ENCODE measurements at regions not wholly inside any gene's neighbourhood (a gene's known extent, or its start where the extent isn't known, plus 50 kb on each side); places are given as distances from the start of the nearest gene placed in this dataset.

DNA sequence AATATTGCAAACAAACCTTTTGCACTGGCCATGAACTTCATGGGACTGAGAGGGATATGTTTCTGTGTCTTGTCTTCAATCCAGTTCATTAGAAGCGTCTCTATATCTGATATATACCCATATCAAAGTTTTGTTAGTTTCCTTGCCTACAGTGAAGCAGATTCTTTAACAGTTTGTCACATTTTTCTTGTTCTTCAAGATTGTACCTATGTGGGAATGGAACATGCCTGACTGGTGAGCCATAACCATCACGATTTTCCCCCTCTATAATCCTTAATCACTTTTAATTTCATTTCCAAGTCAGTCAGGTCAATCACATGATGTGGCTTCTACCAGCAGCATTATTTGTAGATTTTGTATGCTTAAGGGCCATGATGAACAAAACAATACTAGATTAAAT lies 197.1 kb upstream of the PDE5A start:
- Histone ChIP-seq H3K79me2 (ENCODE audit: low read length) (no peaks in the 10 kb centered on the region), H3K4me3 (ENCODE audit: low read length) (no peak overlapping the region), H3K36me3 (replicated peaks; ENCODE audit: low read depth, low read length) (no peaks in the 10 kb centered on the region), H3K4me1 (ENCODE audit: low read length) (no peaks in the 10 kb centered on the region), H3K27me3 (ENCODE audit: low read depth, low read length) (no peaks in the 10 kb centered on the region), H3K27ac (ENCODE audit: low read length) (no peak overlapping the region), H3K9ac (ENCODE audit: low read length) (no peak overlapping the region), H3K9me3 (ENCODE audit: insufficient read depth, low read length) (no peaks in the 10 kb centered on the region), H4K20me1 (ENCODE audit: insufficient read depth, low read length) (no peaks in the 10 kb centered on the region), H3K4me2 (ENCODE audit: low read length) (no peak overlapping the region), H2AFZ (ENCODE audit: low read depth, low read length) (no peak overlapping the region)
- TF ChIP-seq, protein P1, sequence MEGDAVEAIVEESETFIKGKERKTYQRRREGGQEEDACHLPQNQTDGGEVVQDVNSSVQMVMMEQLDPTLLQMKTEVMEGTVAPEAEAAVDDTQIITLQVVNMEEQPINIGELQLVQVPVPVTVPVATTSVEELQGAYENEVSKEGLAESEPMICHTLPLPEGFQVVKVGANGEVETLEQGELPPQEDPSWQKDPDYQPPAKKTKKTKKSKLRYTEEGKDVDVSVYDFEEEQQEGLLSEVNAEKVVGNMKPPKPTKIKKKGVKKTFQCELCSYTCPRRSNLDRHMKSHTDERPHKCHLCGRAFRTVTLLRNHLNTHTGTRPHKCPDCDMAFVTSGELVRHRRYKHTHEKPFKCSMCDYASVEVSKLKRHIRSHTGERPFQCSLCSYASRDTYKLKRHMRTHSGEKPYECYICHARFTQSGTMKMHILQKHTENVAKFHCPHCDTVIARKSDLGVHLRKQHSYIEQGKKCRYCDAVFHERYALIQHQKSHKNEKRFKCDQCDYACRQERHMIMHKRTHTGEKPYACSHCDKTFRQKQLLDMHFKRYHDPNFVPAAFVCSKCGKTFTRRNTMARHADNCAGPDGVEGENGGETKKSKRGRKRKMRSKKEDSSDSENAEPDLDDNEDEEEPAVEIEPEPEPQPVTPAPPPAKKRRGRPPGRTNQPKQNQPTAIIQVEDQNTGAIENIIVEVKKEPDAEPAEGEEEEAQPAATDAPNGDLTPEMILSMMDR (IDR thresholded peaks at IDR 0.05; ENCODE audit: low read depth, low read length), result no peak

DNA sequence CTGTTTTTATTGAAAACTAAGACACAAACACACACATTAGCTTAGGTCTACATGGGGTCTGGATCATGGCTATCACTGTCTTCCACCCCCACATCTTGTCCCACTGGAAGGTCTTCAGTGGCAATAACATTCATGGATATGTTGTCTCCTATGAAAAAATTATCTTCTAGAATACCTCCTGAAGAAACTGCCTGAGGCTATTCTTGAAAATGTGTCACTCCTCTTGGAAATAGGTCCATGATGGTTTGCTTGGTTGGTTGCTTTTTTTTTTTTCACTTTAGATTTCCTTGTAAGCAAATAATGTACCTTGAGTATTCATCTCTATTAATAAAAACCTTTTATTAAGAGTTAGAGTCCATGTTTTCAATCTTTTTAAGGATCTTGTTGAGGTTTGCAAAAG lies 195.3 kb upstream of the PDE5A start:
- Histone ChIP-seq H3K9ac (ENCODE audit: low read length) (no peak overlapping the region), H3K4me3 (ENCODE audit: low read length) (no peak overlapping the region), H2AFZ (ENCODE audit: low read depth, low read length) (no peak overlapping the region), H3K4me2 (ENCODE audit: low read length) (no peak overlapping the region), H3K36me3 (replicated peaks; ENCODE audit: low read depth, low read length) (no peaks in the 10 kb centered on the region), H4K20me1 (ENCODE audit: insufficient read depth, low read length) (no peaks in the 10 kb centered on the region), H3K79me2 (ENCODE audit: low read length) (no peaks in the 10 kb centered on the region), H3K4me1 (ENCODE audit: low read length) (no peaks in the 10 kb centered on the region), H3K27me3 (ENCODE audit: low read depth, low read length) (no peaks in the 10 kb centered on the region), H3K27ac (ENCODE audit: low read length) (no peak overlapping the region), H3K9me3 (ENCODE audit: insufficient read depth, low read length) (no peaks in the 10 kb centered on the region)
- TF ChIP-seq, protein P1 (IDR thresholded peaks at IDR 0.05; ENCODE audit: low read depth, low read length), result no peak

DNA sequence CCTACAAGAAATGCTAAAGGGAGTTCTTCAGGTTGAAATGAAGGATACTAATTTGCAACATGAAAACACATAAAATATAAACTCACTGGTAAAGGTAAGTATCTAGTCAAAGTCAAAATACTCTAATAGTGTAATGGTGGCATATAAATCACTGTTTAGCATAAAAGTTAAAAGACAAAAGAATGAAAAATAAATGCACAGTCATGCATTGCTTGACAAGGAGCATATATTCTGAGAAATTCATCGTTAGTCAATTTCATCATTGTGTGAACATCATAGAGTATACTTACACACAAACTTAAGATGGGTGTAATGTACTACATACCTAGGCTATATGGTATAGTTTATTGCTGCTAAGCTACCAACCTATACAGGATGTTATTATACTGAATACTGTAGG lies 194.4 kb upstream of the PDE5A start:
- H2AFZ ChIP-seq (ENCODE audit: low read depth, low read length), result no peak overlapping the region
- H3K4me2 ChIP-seq (ENCODE audit: low read length), result no peak overlapping the region
- H3K36me3 ChIP-seq (replicated peaks; ENCODE audit: low read depth, low read length), result no peaks in the 10 kb centered on the region
- H3K4me1 ChIP-seq (ENCODE audit: low read length), result no peaks in the 10 kb centered on the region
- no peak overlapping the region for H3K4me3 ChIP-seq (ENCODE audit: low read length)
- H3K9me3 ChIP-seq (ENCODE audit: insufficient read depth, low read length), result no peaks in the 10 kb centered on the region
- TF ChIP-seq, protein P1 (IDR thresholded peaks at IDR 0.05; ENCODE audit: low read depth, low read length), result no peak
- no peak for TF ChIP-seq EZH2phosphoT487 (IDR thresholded peaks at IDR 0.05; ENCODE audit: low read depth)
- no peak overlapping the region for H3K9ac ChIP-seq (ENCODE audit: low read length)
- no peaks in the 10 kb centered on the region for H3K79me2 ChIP-seq (ENCODE audit: low read length)
- no peaks in the 10 kb centered on the region for H4K20me1 ChIP-seq (ENCODE audit: insufficient read depth, low read length)
- no peaks in the 10 kb centered on the region for H3K27me3 ChIP-seq (ENCODE audit: low read depth, low read length)
- no peak overlapping the region for H3K27ac ChIP-seq (ENCODE audit: low read length)

DNA sequence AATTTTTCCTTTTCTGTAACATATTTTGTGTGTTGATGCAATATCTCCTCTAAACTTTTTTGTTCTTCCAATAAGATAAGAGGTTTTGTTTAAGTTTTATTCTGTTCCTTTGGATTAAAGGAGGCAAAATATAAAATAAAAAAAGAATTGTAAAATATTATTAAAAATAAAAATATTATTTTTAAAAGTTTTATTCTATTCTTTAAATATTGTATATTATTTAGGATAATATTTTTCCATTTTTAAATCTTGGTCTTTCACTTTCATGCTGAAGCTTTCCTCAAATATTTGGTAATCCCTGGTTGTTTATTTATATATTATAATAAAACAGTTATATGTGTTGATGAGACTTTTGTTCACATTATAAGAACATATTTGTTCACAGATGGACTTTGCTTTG lies 187.9 kb upstream of the PDE5A start:
- Histone ChIP-seq H3K27ac (ENCODE audit: low read length) (no peak overlapping the region), H3K79me2 (ENCODE audit: low read length) (no peaks in the 10 kb centered on the region), H3K4me3 (ENCODE audit: low read length) (no peak overlapping the region), H3K4me2 (ENCODE audit: low read length) (no peak overlapping the region), H2AFZ (ENCODE audit: low read depth, low read length) (no peak overlapping the region), H3K27me3 (ENCODE audit: low read depth, low read length) (no peaks in the 10 kb centered on the region), H3K9ac (ENCODE audit: low read length) (no peak overlapping the region), H3K4me1 (ENCODE audit: low read length) (no peaks in the 10 kb centered on the region), H3K9me3 (ENCODE audit: insufficient read depth, low read length) (no peaks in the 10 kb centered on the region), H3K36me3 (replicated peaks; ENCODE audit: low read depth, low read length) (no peaks in the 10 kb centered on the region), H4K20me1 (ENCODE audit: insufficient read depth, low read length) (no peaks in the 10 kb centered on the region)
- TF ChIP-seq, protein P1 (IDR thresholded peaks at IDR 0.05; ENCODE audit: low read depth, low read length), result no peak
- TF ChIP-seq EZH2phosphoT487 (IDR thresholded peaks at IDR 0.05; ENCODE audit: low read depth), result no peak

All from OCI-LY3 (cell line).